Fibroblast of villous mesenchyme (primary cell): ENCODE measurements at regions not wholly inside any gene's neighbourhood (a gene's known extent, or its start where the extent isn't known, plus 50 kb on each side); places are given as distances from the start of the nearest gene placed in this dataset.

Experiments used
- DNase-seq: peaks from one replicate; pipeline ENCODE4 v3.0.0-alpha.2; 2010; ENCODE audit warnings: low read depth
- H3K4me3 ChIP-seq: 2 replicates; pipeline ENCODE4 v1.5.1; 2011; ENCODE audit warnings: low read depth, mild to moderate bottlenecking, low read length
- CTCF ChIP-seq: IDR thresholded peaks from 2 replicates; pipeline ENCODE4 v1.5.1; 2012; ENCODE audit warnings: low read depth, mild to moderate bottlenecking, low read length; ENCODE audit not compliant: insufficient read depth

- no peak for DNase-seq
- no peak for TF ChIP-seq CTCF
- no peak overlapping the region for H3K4me3 ChIP-seq
These were observed 496.1 kb downstream of the NFIB start for GRCh38 chr9:13817754-13818278.

GRCh38 chr9:13816837-13817236 is 497.1 kb downstream of the NFIB start:
- no peak overlapping the region for H3K4me3 ChIP-seq
- no peak for DNase-seq
- TF ChIP-seq CTCF = no peak

GRCh38 chr9:13814647-13815400 is 499.1 kb downstream of the NFIB start:
- TF ChIP-seq CTCF = no peak
- no peak for DNase-seq

GRCh38 chr9:13811876-13812275 is 502.1 kb downstream of the NFIB start:
- no peak for DNase-seq
- no peak for TF ChIP-seq CTCF
- no peak overlapping the region for H3K4me3 ChIP-seq

More at GRCh38 chr9:13814647-13815400, 499.1 kb downstream of the NFIB start:
- H3K4me3 ChIP-seq = no peak overlapping the region

GRCh38 chr9:13810510-13810909 is 503.4 kb downstream of the NFIB start:
- peak; percentile 25 for DNase-seq
- no peak overlapping the region for H3K4me3 ChIP-seq
- TF ChIP-seq CTCF = no peak

GRCh38 chr9:13809401-13809800 is 504.5 kb downstream of the NFIB start:
- TF ChIP-seq CTCF = no peak
- no peak for DNase-seq
- H3K4me3 ChIP-seq = no peak overlapping the region
